Duodenal mucosa (tissue), 2 donors: ENCODE measurements at regions not wholly inside any gene's neighbourhood (a gene's known extent, or its start where the extent isn't known, plus 50 kb on each side); places are given as distances from the start of the nearest gene placed in this dataset.

Source experiments
- H3K27ac ChIP-seq: one replicate; pipeline ENCODE4 v1.7.0; 2013; ENCODE audit warnings: low read depth, low read length
- H3K27me3 ChIP-seq, 2 donors: one replicate each; pipeline ENCODE4 v1.7.0; 2013; ENCODE audit warnings: low read length in 2 of 2, control low read depth in 1 of 2; ENCODE audit not compliant: insufficient read depth in 2 of 2, control insufficient read depth in 1 of 2
- H3K36me3 ChIP-seq, 2 donors: one replicate each; pipeline ENCODE4 v1.7.0; 2013; ENCODE audit warnings: low read length in 2 of 2, control low read depth in 1 of 2; ENCODE audit not compliant: insufficient read depth in 2 of 2, control insufficient read depth in 1 of 2
- H3K4me1 ChIP-seq, 2 donors: one replicate each; pipeline ENCODE4 v1.7.0; 2013; ENCODE audit warnings: low read length in 2 of 2, control low read depth in 1 of 2; ENCODE audit not compliant: insufficient read depth in 2 of 2, control insufficient read depth in 1 of 2
- H3K4me3 ChIP-seq, 2 donors: one replicate each; pipeline ENCODE4 v1.7.0; 2013; ENCODE audit warnings: low read length in 2 of 2, low read depth in 1 of 2
- H3K9ac ChIP-seq, 2 donors: one replicate each; pipeline ENCODE4 v1.7.0; 2013; ENCODE audit warnings: low read length in 2 of 2, low read depth in 1 of 2
- H3K9me3 ChIP-seq, 2 donors: one replicate each; pipeline ENCODE4 v1.7.0; 2013; ENCODE audit warnings: low read length in 2 of 2, control low read depth in 1 of 2; ENCODE audit not compliant: control insufficient read depth in 1 of 2

DNA sequence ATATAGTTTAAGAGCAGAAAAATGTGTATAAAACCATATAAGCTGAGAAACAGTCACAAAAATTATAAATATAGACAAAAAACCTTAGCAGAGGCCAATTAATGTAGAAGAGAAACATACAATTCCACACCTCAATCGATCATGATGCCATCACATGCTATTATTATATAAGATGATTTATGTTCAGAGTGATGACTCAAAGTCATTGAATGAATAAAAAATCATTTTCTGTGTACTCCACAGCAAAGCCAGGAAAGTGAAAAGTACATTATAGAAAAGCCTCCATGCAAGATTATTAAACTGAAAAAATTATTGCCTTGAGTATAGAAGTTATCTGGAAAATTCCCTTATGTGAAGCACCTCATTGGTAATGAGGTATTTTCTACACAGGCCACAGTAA is 229.2 kb upstream of the PPFIA2 start:
- H3K27me3 ChIP-seq = no peaks in the 10 kb centered on the region
- H3K27ac ChIP-seq = no peak overlapping the region
- no peaks in the 10 kb centered on the region for H3K36me3 ChIP-seq
- H3K9ac ChIP-seq = no peak overlapping the region
- no peak overlapping the region for H3K4me3 ChIP-seq
- peaks cover 0 to 7% of the 10 kb centered on the region in 2 donors for H3K4me1 ChIP-seq
- H3K9me3 ChIP-seq = no peaks in the 10 kb centered on the region

DNA sequence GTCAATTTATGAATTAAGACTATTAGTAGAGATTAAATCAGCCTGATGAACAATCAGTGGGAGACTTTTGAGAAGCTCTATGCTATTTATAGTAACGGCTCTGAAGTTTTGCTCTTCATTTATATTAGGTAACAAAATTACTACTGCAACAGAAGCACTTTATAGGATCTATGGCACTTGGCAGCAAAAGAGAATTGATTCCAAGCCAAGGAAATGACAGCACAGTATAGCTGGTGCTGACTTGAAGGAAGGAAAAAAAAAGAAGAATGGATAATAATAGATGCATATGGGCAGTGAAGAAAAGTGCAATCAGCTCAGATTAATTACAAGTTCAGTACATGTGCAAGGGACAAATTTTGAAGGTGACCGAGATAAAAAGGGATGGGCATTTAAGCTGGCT is 228.2 kb upstream of the PPFIA2 start:
- Histone ChIP-seq H3K27me3 (no peaks in the 10 kb centered on the region), H3K27ac (no peak overlapping the region), H3K4me1 (peaks cover 0 to 7% of the 10 kb centered on the region in 2 donors), H3K4me3 (no peak overlapping the region), H3K9me3 (no peaks in the 10 kb centered on the region), H3K36me3 (no peaks in the 10 kb centered on the region), H3K9ac (no peak overlapping the region)

DNA sequence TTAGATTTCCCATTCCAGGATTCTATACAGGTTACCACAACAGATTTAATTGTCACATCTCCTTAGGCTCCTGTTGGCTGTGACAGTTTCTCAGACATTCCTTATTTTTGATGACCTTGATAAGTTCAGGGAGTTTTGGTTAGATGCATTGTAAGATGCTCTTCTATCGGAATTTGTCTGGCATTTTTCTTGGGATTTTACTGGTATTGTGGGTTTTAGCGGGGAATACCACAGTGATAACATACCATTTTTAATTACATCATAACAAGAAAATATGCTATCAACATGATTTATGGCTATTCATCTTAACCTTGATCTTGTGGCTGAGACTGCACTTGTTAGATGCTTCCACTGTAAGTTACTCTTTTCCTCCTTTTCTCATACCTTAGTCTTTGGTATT is 217.5 kb upstream of the PPFIA2 start:
- Histone ChIP-seq H3K4me1 (no peaks in the 10 kb centered on the region), H3K9me3 (no peaks in the 10 kb centered on the region), H3K4me3 (no peak overlapping the region)

DNA sequence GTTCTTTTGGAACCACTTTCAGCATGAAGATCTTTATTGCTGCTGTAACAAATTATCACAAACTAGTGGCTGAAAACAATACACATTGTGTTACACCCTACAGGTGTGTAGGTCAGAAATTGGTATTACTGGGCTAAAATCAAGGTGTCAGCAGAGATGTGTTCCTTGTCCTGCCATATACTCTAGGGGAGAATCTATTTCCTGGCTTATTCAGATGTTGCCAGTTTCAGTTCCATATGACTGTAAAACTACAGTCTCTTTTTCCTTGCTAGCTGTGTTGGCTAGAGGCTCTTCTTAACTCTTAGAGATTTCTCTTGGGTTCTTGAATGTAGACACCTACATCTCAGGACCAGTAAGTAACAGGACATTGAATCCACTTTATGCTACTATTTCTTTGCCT is 215.6 kb upstream of the PPFIA2 start:
- Histone ChIP-seq H3K4me3 (no peak overlapping the region), H3K27me3 (no peaks in the 10 kb centered on the region), H3K27ac (no peak overlapping the region), H3K9me3 (no peaks in the 10 kb centered on the region), H3K4me1 (no peaks in the 10 kb centered on the region), H3K36me3 (no peaks in the 10 kb centered on the region), H3K9ac (no peak overlapping the region)

More for the DNA sequence above, 217.5 kb upstream of the PPFIA2 start:
- H3K9ac ChIP-seq = no peak overlapping the region
- no peak overlapping the region for H3K27ac ChIP-seq
- H3K36me3 ChIP-seq = no peaks in the 10 kb centered on the region
- H3K27me3 ChIP-seq = no peaks in the 10 kb centered on the region

DNA sequence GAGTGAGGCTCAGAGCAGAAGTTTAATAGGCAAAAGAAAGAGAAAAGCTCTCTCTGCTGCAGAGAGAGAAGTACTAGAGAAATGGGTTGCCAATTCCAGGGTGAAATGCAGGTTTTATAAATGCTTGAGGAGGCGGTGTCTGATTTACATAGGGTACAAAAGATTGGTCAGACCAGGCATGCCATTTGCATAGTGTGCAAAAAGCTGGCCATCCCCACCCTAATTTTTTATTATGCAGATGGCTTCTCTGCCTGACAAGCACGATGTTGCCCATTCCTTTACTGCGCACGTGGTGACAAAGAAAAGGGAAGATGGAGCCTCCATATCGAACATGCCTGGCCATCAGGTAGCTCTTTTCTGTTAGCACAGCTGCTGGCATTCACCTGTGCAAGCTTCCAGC is 209.3 kb upstream of the PPFIA2 start:
- H3K27me3 ChIP-seq = no peaks in the 10 kb centered on the region
- H3K9me3 ChIP-seq = no peaks in the 10 kb centered on the region
- H3K9ac ChIP-seq = no peak overlapping the region
- no peak overlapping the region for H3K4me3 ChIP-seq
- H3K36me3 ChIP-seq = no peaks in the 10 kb centered on the region
- no peaks in the 10 kb centered on the region for H3K4me1 ChIP-seq
- no peak overlapping the region for H3K27ac ChIP-seq

DNA sequence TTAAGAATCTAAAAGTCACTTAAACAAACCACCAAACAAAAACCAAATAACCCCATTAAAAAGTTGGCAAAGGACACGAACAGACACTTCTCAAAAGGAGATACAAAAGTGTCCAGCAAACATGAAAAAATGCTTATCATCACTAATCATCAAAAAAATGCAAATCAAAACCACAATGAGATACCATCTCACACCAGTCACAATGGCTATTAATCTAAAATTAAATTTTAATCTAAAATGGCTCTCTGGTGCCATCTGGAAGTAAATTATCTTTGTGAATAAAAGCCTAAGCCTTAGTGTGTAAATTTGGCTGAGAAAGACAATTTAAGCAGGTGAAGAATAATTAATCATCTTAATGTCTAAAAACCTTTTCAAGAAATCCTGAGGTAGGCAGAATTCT is 204.5 kb upstream of the PPFIA2 start:
- Histone ChIP-seq H3K9ac (no peak overlapping the region), H3K9me3 (no peaks in the 10 kb centered on the region), H3K27me3 (no peaks in the 10 kb centered on the region), H3K4me3 (no peak overlapping the region), H3K4me1 (no peaks in the 10 kb centered on the region), H3K36me3 (no peaks in the 10 kb centered on the region), H3K27ac (no peak overlapping the region)

DNA sequence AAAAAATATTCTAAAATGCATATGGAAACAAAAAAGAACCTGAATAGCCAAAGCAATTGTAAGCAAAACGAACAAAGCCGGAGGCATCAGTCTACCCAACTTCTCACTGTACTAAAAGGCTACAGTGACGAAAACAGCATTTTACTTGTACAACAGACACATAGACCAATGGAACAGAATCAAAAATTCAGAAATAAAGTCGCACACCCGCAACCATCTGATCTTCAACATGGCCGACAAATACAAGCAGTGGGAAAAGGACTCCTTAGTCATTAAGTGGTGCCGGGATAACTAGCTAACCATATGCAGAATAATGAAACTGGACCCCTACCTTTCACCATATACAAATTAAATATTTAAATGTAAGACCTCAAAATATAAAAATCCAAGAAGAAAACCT is 203.9 kb upstream of the PPFIA2 start:
- Histone ChIP-seq H3K4me3 (no peak overlapping the region), H3K4me1 (no peaks in the 10 kb centered on the region), H3K9me3 (no peaks in the 10 kb centered on the region), H3K27me3 (no peaks in the 10 kb centered on the region), H3K36me3 (no peaks in the 10 kb centered on the region), H3K9ac (no peak overlapping the region), H3K27ac (no peak overlapping the region)

DNA sequence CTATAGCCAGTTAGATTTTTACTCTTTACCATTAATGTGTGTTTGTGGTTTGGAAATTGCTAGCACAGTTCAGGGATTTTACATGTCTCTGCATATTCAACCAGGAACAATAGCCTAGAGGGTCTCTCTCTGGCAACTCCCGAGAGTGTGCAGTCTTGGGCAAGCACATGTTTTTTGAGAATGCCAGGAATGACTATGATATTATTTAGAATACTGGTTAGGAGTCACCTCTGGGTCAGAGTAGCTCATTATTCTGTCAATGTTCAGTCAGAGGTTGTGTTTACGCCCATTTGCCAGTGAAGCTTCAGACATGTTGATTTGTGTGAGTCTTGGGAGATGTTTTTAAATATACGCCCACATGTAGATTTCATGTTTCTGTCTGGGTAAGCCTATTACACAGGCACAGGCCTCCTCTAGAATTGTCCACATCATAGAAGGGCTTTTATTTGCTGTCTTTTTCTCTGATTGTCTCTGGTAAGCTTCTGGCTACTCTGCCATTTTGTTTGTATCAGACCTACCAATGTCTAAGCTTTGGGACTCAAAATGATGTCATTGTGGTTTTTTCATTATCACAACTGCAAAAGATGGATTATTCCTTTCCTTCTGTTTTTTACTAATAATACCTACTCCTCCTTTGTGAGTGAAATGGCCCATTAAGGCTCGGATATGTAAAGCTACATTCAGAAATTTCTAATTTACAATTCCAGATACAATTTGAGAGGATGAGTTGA is 203.1 kb upstream of the PPFIA2 start:
- Histone ChIP-seq H3K36me3 (no peaks in the 10 kb centered on the region), H3K27me3 (no peaks in the 10 kb centered on the region), H3K4me1 (no peaks in the 10 kb centered on the region), H3K27ac (no peak overlapping the region), H3K9ac (no peak overlapping the region), H3K4me3 (no peak overlapping the region), H3K9me3 (no peaks in the 10 kb centered on the region)

DNA sequence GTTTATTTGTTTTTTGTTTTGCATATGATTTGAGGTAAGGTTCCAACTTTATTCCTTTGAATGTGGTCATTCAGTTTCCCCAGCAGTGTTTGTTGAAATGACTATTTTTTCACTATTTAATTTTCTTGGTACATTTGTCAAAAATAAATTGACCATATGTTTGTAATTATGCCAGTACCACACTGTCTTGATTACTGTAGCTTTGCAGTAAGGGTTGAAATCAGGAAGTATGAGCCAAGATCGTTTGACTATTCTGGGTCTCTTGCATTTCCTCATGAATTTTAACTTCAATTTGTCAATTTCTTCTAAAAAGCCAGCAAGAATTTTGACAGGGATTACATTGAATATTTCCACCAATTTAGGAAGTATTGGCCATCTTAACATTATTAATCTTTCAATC is 199.3 kb upstream of the PPFIA2 start:
- H3K27me3 ChIP-seq = no peaks in the 10 kb centered on the region
- H3K27ac ChIP-seq = no peak overlapping the region
- no peak overlapping the region for H3K9ac ChIP-seq
- H3K4me3 ChIP-seq = no peak overlapping the region
- no peaks in the 10 kb centered on the region for H3K36me3 ChIP-seq
- no peaks in the 10 kb centered on the region for H3K9me3 ChIP-seq
- no peaks in the 10 kb centered on the region for H3K4me1 ChIP-seq

DNA sequence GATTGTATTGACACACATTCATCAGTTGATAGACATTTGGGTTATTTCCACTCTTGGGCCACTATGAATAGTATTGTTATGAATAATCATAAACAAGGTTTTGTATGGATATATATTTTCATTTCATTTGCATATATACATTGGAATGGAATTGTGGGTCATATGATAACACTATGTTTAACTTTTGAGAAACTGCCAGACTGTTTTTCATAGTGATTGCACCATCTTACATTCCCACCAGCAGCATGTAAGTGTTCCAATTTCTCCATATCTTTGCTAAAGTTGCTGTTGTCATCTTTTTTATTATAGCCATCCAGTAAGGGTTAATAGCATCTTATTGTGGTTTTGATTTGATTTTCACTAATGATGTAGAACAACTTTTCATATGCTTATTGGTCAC is 198.5 kb upstream of the PPFIA2 start:
- Histone ChIP-seq H3K36me3 (no peaks in the 10 kb centered on the region), H3K27ac (no peak overlapping the region), H3K27me3 (no peaks in the 10 kb centered on the region), H3K4me1 (no peaks in the 10 kb centered on the region), H3K9me3 (no peaks in the 10 kb centered on the region), H3K9ac (no peak overlapping the region), H3K4me3 (no peak overlapping the region)

DNA sequence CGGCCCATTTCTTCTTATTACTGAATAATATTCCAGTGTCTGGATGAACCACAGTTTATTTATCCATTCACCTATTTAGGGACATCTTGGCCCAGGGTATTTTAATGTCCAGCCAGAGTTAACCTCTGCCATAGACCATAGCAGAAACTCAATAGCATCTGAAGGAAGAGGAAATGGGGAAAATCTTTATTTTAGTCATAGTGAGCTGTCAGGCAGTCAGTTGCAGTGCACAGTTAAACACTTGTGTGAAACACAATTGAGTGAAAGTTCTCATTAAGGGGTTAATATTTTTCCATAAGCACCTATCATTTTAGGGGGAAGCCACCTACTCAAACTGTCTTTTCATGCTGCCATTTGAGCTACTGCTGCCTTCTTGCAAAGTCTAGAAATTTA is 197.3 kb upstream of the PPFIA2 start:
- Histone ChIP-seq H3K4me3 (no peak overlapping the region), H3K27ac (no peak overlapping the region), H3K9me3 (no peaks in the 10 kb centered on the region), H3K4me1 (no peaks in the 10 kb centered on the region), H3K9ac (no peak overlapping the region), H3K36me3 (no peaks in the 10 kb centered on the region), H3K27me3 (no peaks in the 10 kb centered on the region)
